ENCODE measurements at regions not wholly inside any gene's neighbourhood (a gene's known extent, or its start where the extent isn't known, plus 50 kb on each side); places are given as distances from the start of the nearest gene placed in this dataset.

DNA sequence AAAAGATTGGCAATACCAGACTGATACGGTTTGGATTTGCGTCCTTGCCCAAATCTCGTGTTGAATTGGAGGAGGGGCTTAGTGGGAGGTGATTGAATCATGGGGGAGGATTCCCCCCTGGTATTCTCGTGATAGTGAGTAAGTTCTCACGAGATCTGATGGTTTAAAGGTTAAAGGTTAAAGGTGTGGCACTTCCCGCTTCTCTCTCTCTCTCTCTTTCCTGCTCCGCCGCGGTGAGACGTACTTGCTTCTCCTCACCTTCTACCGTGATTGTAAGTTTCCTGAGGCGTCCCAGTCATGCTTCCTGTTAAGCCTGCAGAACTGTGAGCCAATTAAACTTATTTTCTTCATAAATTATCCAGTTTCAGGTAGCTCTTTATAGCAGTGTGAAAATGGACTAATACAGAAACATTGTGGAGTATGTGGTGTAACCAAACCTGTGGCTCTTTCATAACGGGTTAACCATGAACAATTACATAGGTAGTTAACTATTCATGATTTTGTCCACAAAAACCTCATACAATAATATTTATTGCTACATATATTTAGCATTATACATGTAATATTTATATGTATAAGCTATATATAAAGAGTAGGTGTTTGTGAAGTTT lies 107.5 kb downstream of the ANXA1 start:
- Histone ChIP-seq H3K4me1 (ENCODE audit: control insufficient read depth in 1 of 2, insufficient read depth in 2 of 2, low read length in 2 of 2) (no peaks in the 10 kb centered on the region), H3K4me2 (replicated peaks; ENCODE audit: extremely low read depth, low read length, poor library complexity, severe bottlenecking) (no peak overlapping the region), H4K20me1 (ENCODE audit: insufficient read depth, low read length) (no peaks in the 10 kb centered on the region), H3K4me3 (replicated peaks in 1 of 3; ENCODE audit: low read depth in 2 of 3, low read length in 3 of 3) (no peak overlapping the region), H3K9ac (ENCODE audit: insufficient read depth, low read length, poor library complexity, severe bottlenecking) (no peak overlapping the region), H3K9me3 (replicated peaks in 1 of 2; ENCODE audit: control insufficient read depth in 1 of 2, insufficient read depth in 1 of 2, low read length in 2 of 2) (no peaks in the 10 kb centered on the region), H3K79me2 (ENCODE audit: insufficient read depth, low read length) (no peaks in the 10 kb centered on the region), H2AFZ (ENCODE audit: insufficient read depth, low read depth, low read length, poor library complexity, severe bottlenecking) (no peak overlapping the region), H3K27me3 (ENCODE audit: control insufficient read depth in 2 of 2, insufficient read depth in 2 of 2, low read length in 2 of 2) (no peaks in the 10 kb centered on the region), H3K27ac (ENCODE audit: low read depth in 1 of 2, low read length in 2 of 2) (no peak overlapping the region), H3K36me3 (replicated peaks in 1 of 2; ENCODE audit: control insufficient read depth in 1 of 2, insufficient read depth in 2 of 2, low read length in 2 of 2) (no peaks in the 10 kb centered on the region)
- TF ChIP-seq, protein P1, sequence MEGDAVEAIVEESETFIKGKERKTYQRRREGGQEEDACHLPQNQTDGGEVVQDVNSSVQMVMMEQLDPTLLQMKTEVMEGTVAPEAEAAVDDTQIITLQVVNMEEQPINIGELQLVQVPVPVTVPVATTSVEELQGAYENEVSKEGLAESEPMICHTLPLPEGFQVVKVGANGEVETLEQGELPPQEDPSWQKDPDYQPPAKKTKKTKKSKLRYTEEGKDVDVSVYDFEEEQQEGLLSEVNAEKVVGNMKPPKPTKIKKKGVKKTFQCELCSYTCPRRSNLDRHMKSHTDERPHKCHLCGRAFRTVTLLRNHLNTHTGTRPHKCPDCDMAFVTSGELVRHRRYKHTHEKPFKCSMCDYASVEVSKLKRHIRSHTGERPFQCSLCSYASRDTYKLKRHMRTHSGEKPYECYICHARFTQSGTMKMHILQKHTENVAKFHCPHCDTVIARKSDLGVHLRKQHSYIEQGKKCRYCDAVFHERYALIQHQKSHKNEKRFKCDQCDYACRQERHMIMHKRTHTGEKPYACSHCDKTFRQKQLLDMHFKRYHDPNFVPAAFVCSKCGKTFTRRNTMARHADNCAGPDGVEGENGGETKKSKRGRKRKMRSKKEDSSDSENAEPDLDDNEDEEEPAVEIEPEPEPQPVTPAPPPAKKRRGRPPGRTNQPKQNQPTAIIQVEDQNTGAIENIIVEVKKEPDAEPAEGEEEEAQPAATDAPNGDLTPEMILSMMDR (IDR thresholded peaks at IDR 0.05) = no peak
- H3K4me1 Mint-ChIP-seq = peaks cover 1% of the 10 kb centered on the region
- H3K36me3 Mint-ChIP-seq = no peaks in the 10 kb centered on the region
- H3K27me3 Mint-ChIP-seq (ENCODE audit: low read depth in 3 of 3) = no peaks in the 10 kb centered on the region
- no peak overlapping the region for H3K27ac Mint-ChIP-seq
- H3K4me3 Mint-ChIP-seq = no peak overlapping the region
- intact Hi-C loops (cut with micrococcal nuclease) = no loop called here
- WGBS (ENCODE audit: insufficient coverage) = 97% methylated on average over 7 of the region's 13 CpGs
- DNase-seq = no peak
- peaks cover 0 to 10% (median 3%) of the 10 kb centered on the region in 7 donors for H3K9me3 Mint-ChIP-seq

DNA sequence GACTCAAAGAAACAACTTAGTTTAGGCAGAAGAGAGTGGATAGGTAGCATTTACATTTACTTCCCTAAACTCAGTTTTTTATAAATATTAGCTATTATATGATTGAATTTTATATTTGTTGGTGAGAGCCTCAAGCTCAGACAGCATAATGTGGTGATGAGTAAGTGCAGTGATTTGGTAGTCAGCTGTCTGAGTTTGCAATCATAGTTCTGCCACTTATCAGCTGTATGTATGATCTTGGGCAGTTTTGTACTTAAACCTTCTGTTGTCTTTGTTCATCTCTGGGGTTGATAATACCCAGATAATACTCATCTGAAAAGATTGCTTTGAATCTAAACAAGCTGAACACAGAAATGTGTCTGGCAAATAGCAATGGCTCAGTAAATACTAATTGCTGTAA lies 108.8 kb downstream of the ANXA1 start:
- no peak overlapping the region for H3K4me3 ChIP-seq (replicated peaks in 1 of 3; ENCODE audit: low read depth in 2 of 3, low read length in 3 of 3)
- no peaks in the 10 kb centered on the region for H3K79me2 ChIP-seq (ENCODE audit: insufficient read depth, low read length)
- Mint-ChIP-seq H3K4me1 (peaks cover 5% of the 10 kb centered on the region), H3K36me3 (no peaks in the 10 kb centered on the region), H3K27me3 (ENCODE audit: low read depth in 3 of 3) (no peaks in the 10 kb centered on the region), H3K9me3 (peaks cover 0 to 10% (median 3%) of the 10 kb centered on the region in 7 donors), H3K27ac (no peak overlapping the region), H3K4me3 (no peak overlapping the region)
- H3K9me3 ChIP-seq (replicated peaks in 1 of 2; ENCODE audit: control insufficient read depth in 1 of 2, insufficient read depth in 1 of 2, low read length in 2 of 2) = no peaks in the 10 kb centered on the region
- no peak for DNase-seq
- TF ChIP-seq, protein P1 (IDR thresholded peaks at IDR 0.05) = no peak
- no peaks in the 10 kb centered on the region for H3K27me3 ChIP-seq (ENCODE audit: control insufficient read depth in 2 of 2, insufficient read depth in 2 of 2, low read length in 2 of 2)
- H4K20me1 ChIP-seq (ENCODE audit: insufficient read depth, low read length) = no peaks in the 10 kb centered on the region
- no peak overlapping the region for H3K27ac ChIP-seq (ENCODE audit: low read depth in 1 of 2, low read length in 2 of 2)
- H2AFZ ChIP-seq (ENCODE audit: insufficient read depth, low read depth, low read length, poor library complexity, severe bottlenecking) = no peak overlapping the region
- intact Hi-C loops (cut with micrococcal nuclease) = no loop called here
- no peaks in the 10 kb centered on the region for H3K4me1 ChIP-seq (ENCODE audit: control insufficient read depth in 1 of 2, insufficient read depth in 2 of 2, low read length in 2 of 2)
- H3K9ac ChIP-seq (ENCODE audit: insufficient read depth, low read length, poor library complexity, severe bottlenecking) = no peak overlapping the region
- H3K4me2 ChIP-seq (replicated peaks; ENCODE audit: extremely low read depth, low read length, poor library complexity, severe bottlenecking) = no peak overlapping the region
- H3K36me3 ChIP-seq (replicated peaks in 1 of 2; ENCODE audit: control insufficient read depth in 1 of 2, insufficient read depth in 2 of 2, low read length in 2 of 2) = no peaks in the 10 kb centered on the region

Data from CD14-positive monocyte (primary cell).